ENCODE measurements at regions not wholly inside any gene's neighbourhood (a gene's known extent, or its start where the extent isn't known, plus 50 kb on each side); places are given as distances from the start of the nearest gene placed in this dataset.
"Not testable (repeated sequence)": the region's sequence is repeated elsewhere in the genome, so short reads cannot be mapped to it uniquely, and the experiment has no call there.

DNA sequence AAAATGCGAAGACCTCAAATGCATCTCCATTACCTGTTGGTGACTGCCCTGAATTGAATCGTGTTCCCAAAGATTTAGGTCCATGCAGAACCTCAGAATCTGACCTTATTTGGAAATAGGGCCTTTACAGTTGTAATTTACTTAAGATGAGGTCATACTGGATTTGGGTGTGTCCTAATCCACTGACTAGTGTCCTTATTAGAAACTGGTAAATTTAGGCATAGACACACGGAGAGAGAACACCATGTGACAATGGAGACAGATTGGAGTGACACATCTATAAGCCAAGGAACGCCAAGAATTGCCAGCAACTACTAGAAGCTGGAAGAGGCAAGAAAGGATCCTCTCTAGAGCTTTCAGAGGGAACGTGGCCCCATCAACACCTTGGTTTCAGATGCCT, 203.1 kb downstream of the SMAD2 start:
- no peak for DNase-seq

DNA sequence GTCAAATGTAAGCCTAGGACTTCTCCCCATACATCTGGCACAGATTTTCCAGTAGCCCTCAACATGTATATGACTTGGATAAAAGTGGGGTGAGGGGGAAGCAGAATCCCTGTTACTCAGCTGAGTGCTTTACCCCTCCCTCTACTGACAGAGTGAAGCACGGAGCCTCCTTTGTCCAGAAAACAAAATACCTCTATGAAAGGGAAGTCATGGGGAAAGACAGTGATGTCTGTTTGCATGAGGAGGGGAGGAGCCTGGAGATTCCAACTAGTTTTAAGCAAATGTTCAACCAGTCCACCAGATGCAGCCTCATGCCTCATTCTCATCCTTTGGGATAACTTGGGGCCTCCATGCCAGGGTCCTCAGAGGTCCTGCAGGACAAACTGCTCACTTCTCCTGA, 203.9 kb downstream of the SMAD2 start:
- DNase-seq: no peak

DNA sequence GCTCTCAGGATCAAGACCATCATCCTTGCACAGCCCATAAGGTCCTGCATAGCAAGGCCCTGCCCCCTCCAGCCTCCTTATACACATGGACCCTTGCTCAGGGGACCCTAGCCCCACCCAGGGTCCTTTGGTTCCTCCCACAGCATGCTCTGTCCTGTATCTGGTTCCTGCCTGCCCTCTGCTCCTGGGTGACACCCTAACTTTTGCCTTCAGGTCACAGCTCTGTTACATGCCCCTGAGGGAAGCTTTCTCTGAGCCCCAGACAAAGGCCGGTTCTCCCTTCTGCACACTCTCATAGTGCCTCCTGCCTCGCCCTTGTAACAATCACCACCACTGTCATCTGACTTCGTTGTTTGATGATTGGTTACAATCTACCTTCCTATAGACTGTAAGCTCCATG, 204.8 kb downstream of the SMAD2 start:
- DNase-seq: no peak

DNA sequence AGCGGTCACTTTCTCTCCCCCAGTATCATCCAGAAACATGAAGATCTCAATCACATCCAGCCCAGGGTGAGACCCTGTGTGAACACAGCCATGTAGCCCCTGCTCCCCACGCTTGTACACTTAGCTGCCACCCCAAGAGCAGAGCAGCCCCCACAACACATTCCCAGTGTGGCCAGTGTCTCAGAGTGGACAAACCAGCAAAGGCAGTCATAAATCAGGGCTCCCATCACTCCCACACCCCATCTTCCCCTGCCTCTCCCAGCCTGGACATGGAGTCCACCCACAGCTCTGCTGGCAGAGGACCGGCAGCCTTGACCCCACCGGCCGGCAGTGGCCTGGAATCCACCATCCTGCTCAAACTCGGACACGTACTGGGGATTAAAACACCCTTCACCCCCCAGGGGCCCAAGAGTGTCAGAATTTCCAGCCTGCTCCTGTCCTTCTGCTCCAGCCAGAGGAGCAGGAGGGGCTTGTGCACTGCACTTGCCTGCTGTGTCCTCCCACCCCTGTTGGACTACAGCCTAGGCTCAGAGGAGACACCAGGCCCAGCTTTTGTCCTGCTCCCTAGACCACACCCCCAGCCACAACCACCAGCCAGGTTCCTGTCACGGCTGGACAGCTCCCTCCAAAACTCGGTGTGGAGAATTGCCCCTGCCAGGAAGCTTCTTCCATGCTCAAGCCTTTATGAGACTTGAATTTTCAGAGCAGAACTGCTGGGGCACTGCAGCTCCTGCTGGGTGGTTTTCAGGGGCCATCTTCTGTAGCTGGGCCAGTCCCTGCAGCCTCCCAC, 206.1 kb downstream of the SMAD2 start:
- DNase-seq: no peak

DNA sequence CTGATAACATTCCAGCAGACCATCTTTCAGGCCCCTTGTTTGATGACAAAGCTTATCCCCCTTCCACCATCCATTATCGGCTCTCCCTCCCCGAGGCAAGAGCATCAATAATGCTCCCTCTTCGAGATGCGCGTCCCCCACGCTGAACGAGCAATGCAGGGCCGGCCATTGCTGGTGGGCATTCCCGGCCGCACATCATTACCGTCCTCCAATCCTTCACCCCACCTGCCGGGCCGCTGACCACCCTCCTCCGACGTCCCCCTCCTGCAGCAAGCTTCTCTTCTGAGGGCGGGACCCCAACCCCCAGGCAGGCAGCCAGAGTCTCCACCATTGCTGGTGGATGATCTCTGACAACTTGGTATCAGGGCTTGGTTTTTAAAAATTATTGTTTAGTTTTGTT, 208.6 kb downstream of the SMAD2 start:
- DNase-seq: no peak

DNA sequence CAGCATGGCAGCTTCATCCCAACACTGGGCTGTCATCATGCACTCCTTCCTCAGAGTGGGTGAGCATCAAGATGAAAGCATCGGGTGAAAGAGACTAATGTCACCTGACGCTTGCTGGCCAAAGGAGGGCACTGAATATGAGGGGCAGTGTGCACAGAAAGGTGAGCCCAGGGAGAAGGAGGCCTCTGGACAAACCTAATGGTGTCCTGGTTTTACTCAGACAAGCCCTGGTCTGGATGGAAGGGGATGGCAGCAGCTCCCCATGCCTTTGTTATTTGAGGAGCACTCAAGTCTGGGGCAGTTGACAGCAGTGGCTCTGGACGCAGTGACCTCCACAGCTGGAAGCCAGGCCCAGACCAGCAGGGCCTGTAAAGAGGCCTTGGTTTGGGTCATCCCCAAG, 209.7 kb downstream of the SMAD2 start:
- no peak for DNase-seq

DNA sequence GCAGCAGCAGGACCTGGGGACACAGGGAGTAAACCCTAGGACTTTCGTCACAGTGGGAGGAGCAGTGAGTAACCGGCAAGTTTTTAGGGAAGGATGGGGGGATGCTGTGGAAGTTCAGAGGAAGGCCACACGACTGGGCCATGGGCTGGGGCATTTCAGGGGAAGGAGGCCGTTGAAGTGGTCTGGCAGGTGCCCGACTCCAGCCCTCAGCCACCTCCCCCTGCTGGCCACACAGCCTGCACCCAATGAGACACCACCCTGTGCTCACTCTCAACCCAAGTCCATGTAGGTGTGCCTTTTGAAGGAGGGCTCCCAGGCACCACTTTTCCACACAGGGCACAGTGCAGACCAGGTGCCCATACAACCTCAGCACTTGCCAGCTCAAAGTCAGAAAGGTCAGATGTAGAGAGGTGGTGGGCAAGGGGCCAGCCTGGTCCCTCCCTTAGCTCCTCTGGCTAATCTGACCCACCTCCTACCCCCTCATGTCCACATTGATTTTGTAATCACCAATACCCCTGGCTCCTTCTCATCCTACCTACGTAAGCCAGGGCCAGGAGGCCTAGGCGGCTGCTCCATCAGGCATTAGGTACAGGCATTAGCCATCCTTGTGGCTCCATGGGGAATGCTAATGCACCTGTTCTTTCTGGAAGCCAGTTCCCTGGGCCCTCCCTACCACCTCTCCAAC, 211.2 kb downstream of the SMAD2 start:
- no peak for DNase-seq

DNA sequence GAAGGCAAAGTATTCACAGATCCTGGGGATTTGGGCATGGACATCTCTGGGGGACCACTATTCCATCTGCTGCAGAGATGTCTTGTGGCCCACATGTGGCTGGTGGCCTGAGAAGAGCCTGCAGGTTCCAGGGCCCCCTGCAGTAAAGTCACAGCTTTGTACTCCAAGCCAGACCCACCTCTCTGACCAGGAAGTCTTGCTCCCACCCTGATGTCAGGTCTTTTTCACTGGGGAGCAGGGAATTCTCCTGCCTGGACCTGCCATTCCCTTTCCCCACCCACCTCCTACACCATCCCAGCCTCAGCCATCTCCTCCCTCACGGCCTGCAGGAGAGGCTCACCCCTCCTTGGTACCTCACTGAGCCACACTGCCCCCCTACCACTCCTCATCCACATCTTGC, 211.8 kb downstream of the SMAD2 start:
- no peak for DNase-seq

DNA sequence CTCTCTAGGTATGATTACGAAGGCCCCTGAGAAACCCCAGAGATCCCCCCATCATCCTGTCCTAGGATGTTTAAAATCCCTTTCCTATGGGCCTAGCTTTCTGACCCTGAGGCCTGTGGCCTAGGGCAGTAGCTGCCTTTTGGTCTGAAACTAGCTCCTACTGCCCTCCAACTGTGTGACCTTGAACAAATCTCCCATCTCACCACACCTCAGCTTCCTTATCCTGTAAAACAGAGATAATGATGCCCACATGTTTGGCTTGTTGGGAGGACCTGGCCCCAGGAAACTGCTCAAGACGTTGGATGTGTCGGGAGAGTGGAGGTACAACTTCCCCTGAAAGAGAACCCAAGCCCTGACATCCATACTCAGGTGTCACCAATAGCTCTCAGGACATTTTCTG, 213.2 kb downstream of the SMAD2 start:
- DNase-seq: no peak

DNA sequence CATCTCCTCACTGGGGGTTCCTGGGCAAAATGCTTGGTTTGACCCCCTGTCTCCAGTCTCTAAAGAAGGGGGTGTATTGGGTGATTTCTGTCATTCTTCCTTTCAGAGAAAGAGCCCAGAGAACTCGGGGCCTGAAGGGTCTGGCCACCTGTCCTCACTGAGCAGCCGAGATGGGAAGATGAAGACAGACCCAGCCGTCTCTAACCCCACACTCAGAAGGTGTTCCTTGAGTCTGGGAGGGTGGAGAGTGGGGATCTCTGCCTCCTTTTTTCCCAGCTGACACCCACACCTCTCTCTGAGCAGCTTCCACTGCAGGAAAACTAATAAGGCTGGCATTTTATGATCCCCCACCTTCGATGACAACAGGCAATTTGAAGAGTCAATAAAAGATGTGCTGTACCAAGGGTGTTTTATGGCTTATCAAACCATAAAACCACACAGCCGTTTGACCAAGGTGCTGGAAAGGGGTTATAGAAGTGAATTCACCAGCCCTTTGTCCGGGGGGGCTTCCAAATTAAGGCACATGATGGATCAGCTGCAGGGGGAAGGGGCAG, 213.8 kb downstream of the SMAD2 start:
- no peak for DNase-seq

DNA sequence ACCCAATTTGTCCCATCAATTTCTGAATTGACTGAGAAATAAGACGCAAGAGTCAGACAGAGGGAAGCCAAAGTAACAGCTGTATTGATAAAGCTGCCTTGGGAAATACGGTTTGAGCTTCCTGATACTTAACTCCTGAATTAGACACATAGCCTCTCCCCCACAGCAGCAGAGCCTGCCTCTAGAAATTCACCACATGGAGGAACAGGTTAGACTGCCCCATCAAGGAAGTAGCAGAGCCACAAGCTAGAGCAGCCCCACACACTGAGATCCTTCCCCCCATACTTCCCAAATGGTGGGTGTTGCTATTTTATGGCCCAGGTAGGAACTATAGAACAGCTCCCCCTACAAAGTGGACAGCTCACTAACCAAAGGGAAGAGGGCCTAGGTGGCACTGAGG, 220.0 kb downstream of the SMAD2 start:
- no peak for DNase-seq

DNA sequence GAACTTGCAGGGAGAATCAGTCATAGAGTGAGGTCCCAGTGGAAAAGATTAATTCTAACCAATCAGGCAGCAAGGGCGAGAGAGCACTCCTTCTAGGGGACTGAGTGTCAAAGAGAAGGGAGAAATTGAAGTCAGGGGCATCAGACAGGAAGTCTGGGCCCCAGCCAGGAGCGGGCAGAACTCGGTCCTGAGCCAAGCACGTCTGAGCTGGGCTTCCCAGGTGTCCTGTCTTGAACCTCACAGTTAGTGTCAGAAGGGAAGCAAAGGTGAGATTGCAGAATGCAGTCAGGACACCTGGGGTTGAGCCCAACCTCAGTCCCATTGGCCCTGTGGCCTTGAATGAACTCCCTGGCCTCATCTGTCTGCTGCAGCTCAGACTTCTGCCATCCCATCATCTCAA, 220.9 kb downstream of the SMAD2 start:
- DNase-seq: no peak

DNA sequence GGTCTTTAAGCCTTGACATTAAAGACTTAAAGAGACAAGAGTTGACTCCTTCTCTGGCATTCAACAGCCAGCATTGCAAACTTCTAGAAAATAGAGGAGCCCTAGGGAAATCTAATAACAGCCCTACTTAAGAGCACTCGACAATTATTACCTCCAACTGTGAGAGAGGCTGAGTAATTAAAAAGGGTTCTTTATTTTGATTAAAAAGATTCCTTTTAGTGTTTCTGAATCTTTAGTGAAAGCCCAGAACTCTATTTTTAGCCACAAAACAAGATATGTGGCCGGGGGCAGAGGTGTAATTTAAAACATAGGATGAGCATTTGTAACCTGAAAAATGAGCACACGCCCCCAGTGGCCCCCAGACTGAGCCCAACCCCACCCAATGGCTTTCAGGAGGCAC, 222.3 kb downstream of the SMAD2 start:
- no peak for DNase-seq

DNA sequence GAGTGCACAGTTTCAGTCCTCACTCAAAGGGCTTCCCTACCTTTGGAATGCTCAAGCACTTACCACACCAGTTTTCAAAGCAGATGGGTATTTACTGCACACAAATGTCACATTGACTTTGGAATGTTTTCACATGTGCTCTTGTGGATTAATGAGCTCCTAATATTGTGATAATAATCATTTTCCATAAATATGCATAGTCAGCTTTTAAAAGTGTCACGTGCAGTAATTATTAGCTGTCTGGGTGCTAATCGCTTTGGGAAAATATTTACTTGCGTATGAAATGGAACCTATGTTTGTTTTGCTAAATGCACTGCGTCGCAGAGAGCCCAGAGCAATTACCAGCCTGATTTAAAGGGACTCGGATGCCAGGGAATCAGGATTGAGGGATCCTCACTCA, 229.3 kb downstream of the SMAD2 start:
- no peak for DNase-seq

DNA sequence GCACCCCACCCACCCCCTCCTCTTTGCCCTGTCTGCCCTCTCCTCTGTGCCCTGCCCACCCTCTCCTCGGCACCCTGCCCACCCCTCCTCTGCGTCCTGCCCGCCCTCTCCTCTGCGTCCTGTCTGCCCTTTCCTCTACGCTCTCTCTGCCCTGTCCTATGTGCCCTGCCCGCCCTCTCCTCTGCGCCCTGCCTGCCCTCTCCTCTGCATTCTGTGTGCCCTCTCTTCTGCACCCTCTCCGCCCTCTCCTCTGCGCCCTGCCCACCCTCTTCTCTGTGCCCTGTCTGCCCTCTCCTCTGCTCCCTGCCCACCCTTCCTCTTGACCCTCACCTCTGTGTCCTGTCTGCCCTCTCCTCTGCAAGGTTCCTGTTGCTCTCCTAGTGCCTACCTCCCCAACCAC, 233.6 kb downstream of the SMAD2 start:
- DNase-seq: no peak

DNA sequence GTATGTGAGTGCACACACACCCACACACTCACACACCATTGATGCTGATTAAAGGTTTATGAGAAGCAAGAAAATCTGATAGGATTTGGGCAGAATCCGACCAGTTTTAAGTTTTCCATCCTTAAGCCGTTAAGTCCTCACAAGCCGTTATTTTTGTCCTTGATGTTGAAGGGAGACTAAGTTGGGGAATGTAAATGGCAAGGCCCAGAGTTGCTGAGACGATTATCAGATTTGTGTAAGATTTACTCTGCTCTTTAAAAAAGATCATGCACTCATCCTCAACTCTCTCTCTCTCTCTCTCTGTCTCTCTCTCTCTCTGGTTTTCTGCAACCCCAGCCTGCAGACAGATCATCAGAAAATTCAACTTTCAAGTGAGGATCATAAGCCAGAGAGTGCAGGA, 238.8 kb downstream of the SMAD2 start:
- DNase-seq: no peak

DNA sequence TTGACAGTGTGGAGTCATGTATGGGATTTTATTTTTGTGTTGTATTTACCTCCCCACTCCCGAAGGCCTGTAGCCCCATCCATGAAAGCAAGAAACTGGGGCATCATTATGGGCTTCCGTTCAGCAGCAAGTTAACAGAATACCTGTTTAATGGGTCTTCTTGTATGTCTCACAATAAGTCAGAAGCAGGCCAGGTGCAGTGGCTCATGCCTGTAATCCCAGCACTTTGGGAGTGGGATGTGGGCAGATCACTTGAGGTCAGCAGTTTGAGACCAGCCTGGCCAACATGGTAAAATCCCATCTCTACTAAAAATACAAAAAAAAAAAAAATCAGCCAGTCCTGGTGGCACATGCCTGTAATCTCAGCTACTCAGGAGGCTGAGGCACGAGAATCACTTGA, 239.7 kb downstream of the SMAD2 start:
- DNase-seq: not testable (repeated sequence)

DNA sequence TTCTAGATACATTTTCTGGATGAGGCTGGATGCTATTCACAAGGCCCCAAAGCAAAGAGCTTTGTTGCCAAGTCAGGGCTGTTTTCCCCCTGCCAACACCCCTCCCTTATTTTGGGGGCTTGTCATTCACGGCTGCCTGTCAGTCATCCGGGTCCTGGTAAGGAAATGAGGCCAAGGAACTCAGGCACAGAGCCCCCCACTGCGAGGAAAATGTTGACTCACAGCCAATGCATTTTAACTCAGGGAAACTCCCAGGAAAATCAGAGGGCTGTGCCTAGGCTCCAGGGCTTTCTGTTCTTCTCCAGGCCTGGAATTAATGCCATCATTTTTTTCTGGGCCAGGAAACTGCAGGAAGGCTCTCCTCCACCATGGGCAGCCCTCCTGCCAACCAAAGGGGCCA, 241.1 kb downstream of the SMAD2 start:
- DNase-seq: no peak

DNA sequence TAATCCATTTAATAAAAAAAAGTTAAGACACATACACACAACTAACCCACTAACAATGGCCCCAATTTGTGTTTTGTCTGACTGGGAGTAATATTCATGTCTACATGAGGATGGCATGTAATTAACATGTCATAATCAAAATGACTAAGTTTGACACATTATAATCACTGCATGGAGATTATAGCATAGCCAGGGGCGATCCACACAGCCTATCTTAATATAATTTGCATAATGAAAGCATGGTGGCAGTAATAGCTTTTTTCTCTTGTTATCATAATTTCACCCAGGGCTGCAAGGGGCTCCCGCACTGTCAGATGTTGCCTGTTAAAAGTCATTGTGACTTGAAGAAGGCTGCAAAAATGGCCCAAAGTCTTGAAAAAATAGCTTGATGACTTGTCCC, 243.7 kb downstream of the SMAD2 start:
- DNase-seq: no peak

DNA sequence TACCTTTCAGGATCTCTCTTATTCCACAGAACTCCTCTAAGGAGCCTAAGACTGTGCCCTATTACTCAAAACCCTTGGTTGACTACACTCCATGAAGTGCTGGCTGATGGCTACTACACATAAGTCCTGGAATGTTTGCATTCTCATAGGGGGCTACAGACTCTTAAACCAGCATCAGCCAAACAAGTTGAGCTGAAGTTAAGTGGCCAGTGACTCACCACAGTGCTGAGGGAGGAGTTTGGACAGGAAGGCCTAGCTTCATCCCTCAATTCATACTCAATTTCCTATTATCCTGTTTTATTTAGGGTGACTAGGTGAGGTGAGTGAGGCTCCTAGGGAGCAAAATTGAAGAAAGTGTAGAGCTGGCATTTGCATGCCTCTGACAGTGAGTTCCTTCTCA, 246.7 kb downstream of the SMAD2 start:
- no peak for DNase-seq

DNA sequence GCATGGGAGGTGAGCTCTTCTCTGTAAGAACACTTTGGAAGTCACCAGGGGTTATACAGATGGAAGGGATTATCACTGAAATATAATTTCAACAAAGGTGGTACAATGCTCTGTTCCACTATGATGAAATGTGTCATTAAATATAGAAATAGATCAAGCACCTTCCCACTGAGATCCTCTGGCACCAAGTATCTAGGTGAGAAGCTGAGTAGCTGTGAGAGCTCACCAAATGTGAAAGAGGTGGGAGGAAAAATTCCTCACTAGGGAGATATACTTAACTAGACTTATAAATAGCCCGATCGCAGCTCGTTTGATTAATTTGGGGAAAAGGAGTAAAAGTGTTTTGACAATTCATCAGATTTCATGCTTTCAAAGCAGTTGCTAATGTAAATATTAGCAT, 247.6 kb downstream of the SMAD2 start:
- no peak for DNase-seq

DNA sequence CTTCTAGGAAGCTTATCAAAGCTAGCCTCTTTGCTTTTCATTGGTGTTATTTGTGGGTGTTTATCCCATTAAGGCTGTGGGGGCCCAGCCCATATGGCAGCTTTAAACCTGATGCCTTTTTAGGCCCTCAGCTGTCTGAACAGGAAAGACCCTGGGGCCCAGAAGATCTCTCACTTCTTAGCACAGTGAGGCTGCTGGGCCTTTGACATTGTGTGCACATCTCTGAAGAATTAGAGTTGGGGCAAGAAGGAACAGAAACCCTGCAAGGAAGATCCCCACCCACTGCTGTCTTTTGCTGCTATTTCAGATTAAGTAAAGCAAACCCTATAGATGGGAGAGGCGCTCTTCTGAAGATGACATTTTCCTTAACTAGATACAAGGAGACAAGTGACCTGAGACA, 250.0 kb downstream of the SMAD2 start:
- no peak for DNase-seq

DNA sequence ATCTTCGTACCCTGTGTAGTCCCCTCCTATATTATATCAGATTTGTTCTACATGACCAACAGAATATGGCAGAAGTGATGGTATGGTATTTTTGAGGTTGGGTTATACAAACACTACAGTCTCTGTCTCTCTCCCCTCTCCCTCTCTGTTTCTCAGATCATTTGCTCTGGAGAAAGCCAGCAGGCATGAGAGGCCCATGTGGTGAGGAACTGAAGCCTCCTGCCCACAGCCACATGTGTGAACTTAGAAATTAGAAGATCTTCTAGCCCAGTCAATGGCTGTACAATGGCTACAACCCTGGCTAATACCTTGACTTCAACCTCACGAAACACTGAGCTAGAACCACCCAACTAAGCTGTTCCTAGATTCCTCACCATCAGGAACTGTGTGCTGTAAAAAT, 250.6 kb downstream of the SMAD2 start:
- DNase-seq: no peak

DNA sequence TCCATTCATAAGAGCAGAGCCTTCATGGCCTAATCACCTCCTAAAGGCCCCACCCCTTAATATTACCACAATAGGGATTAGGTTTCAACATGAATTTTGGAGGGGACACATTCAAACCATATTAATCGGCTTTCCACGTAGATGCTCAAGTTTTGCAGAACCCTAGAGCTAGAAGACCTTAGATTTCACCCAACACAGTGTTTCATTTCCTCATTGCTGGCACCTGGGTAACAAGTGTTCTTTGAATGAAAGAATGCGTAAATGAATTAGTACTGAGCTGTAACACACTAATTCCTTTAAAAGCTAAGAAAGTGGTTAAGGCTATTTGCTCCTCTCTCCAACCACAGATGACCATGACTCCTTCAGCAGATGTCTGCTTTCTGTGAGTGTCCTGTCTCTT, 252.5 kb downstream of the SMAD2 start:
- DNase-seq: no peak

DNA sequence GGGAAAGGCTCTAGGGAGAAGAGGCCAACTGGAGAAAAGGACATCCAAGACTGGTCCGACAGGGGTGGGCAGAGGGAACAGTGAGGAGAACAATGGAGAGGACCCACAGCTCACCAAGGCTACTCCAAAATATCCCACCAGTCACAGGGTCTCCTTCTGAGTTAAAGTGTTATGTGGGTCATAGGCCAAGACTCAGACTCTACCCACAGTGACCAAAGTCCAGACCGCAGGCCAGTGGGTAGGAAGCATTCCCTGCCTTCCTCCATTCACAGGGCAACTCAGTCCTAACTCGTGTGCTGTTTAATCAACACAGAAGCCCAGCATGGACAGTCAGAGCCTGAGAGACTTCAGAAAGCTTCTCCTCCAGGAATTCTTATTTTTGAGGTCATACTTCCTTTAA, 260.6 kb downstream of the SMAD2 start:
- no peak for DNase-seq

Measured in NCI-H2029 (cell line).